Gastrocnemius medialis (tissue), 4 donors: ENCODE measurements at regions not wholly inside any gene's neighbourhood (a gene's known extent, or its start where the extent isn't known, plus 50 kb on each side); places are given as distances from the start of the nearest gene placed in this dataset.

Source experiments
- ATAC-seq, 2 donors: fragments of 150-250 bp; one replicate each; pipeline ENCODE4 v1.9.1; 2016
- DNase-seq, 2 donors: peaks; one replicate each; pipeline ENCODE4 v3.0.0-alpha.2; 2019
- H3K27ac ChIP-seq, 4 donors: fragments of 200-600 bp; sonication (generic); 1 replicate in 1 of 4; 2 replicates in 3 of 4; pipeline ENCODE4 v1.5.1; 2016 to 2018; ENCODE audit warnings: mild to moderate bottlenecking in 2 of 4, moderate library complexity in 1 of 4
- H3K27me3 ChIP-seq, 3 donors: fragments of 200-600 bp; sonication (generic) in 2 of 3; 1 replicate in 1 of 3; 2 replicates in 2 of 3; pipeline versions ENCODE4 v1.5.1 to v1.6.0; 2016 to 2019; ENCODE audit warnings: mild to moderate bottlenecking in 1 of 3, moderate library complexity in 1 of 3
- H3K36me3 ChIP-seq, 2 donors: fragments of 200-600 bp; sonication (generic) in 1 of 2; one replicate each; pipeline ENCODE4 v1.5.1; 2017 to 2018
- H3K4me1 ChIP-seq, 2 donors: fragments of 200-600 bp; sonication (generic) in 1 of 2; one replicate each; pipeline ENCODE4 v1.5.1; 2016 to 2017; ENCODE audit warnings: mild to moderate bottlenecking in 2 of 2
- H3K4me3 ChIP-seq, 4 donors: fragments of 200-600 bp; sonication (generic) in 3 of 4; 1 replicate in 1 of 4; 2 replicates in 3 of 4; pipeline ENCODE4 v1.5.1; 2016 to 2019; ENCODE audit warnings: mild to moderate bottlenecking in 2 of 4
- H3K9me3 ChIP-seq, 3 donors: fragments of 200-600 bp; sonication (generic) in 2 of 3; 1 replicate in 1 of 3; 2 replicates in 2 of 3; pipeline ENCODE4 v1.5.1; 2016 to 2019
- POLR2A ChIP-seq, 2 donors: fragments of 450-650 bp; IDR thresholded peaks; one replicate each; pipeline ENCODE4 v1.6.1; 2017; ENCODE audit warnings: antibody characterized with exemption in 2 of 2, mild to moderate bottlenecking in 2 of 2, moderate library complexity in 2 of 2
- in situ Hi-C, 4 donors: fragments of 200-750 bp; cut with MboI; loops; one replicate each; pipeline versions ENCODE4 v1.15.0 to v1.8.0; 2017; ENCODE audit warnings: low sequenced_read_pairs in 4 of 4
- intact Hi-C: fragments of 100-400 bp; cut with DNase I; formaldehyde crosslinking; loops from one replicate; pipeline ENCODE4 v1.15.1; 2023; ENCODE audit warnings: low total_unique reads
- TF ChIP-seq, protein P1 (sequence below), 5 experiments: fragments of 450-650 bp in 3 of 5; fragments of 200-600 bp in 2 of 5; sonication (generic) in 2 of 5; IDR thresholded peaks in 4 of 5; conservative IDR thresholded peaks in 1 of 5; 1 replicate in 4 of 5; 2 replicates in 1 of 5; pipeline ENCODE4 v1.5.1; 2016 to 2019; ENCODE audit warnings: antibody characterized with exemption in 5 of 5, mild to moderate bottlenecking in 3 of 5, moderate library complexity in 3 of 5

DNA sequence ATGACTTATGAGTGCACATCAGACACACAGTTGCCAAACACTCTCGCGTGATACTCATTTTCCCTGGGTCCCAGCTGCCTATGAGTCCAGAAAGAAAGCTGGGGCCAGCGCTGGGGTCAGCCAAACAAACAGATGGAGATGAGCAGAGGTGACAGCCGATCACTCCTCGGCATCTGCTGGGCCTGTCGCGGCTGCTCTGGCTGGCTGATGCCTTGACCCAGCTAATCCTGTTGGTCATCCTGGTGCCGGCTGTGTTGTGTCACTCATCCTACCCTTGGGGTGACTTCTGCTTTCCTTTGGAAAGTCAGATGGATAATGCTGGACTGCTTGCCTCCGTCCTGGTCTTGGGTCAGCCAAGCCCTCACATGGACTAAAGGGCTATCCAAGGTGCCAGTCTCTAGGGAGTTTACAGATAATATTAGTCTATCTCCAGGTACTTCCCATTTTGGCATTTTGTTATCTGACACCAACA, 105.3 kb upstream of the PDZRN3 start:
- H3K36me3 ChIP-seq, result no peaks in the 10 kb centered on the region
- H3K4me1 ChIP-seq, result peaks cover 34 to 41% of the 10 kb centered on the region in 2 donors
- no peaks in the 10 kb centered on the region for H3K27me3 ChIP-seq
- intact Hi-C loops, result loop anchor here (2.0 to 5.0 kb wide), 3 partner anchors 57 to 105 kb away; partner anchors contain the start of gene PDZRN3
- H3K4me3 ChIP-seq, result no peak overlapping the region
- TF ChIP-seq, protein P1, sequence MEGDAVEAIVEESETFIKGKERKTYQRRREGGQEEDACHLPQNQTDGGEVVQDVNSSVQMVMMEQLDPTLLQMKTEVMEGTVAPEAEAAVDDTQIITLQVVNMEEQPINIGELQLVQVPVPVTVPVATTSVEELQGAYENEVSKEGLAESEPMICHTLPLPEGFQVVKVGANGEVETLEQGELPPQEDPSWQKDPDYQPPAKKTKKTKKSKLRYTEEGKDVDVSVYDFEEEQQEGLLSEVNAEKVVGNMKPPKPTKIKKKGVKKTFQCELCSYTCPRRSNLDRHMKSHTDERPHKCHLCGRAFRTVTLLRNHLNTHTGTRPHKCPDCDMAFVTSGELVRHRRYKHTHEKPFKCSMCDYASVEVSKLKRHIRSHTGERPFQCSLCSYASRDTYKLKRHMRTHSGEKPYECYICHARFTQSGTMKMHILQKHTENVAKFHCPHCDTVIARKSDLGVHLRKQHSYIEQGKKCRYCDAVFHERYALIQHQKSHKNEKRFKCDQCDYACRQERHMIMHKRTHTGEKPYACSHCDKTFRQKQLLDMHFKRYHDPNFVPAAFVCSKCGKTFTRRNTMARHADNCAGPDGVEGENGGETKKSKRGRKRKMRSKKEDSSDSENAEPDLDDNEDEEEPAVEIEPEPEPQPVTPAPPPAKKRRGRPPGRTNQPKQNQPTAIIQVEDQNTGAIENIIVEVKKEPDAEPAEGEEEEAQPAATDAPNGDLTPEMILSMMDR (IDR thresholded peaks at IDR 0.05 in 4 of 5, conservative IDR thresholded peaks at IDR 0.05 in 1 of 5), result no peak
- TF ChIP-seq POLR2A (IDR thresholded peaks at IDR 0.05), result no peak
- in situ Hi-C loops, result loop anchor here in 1 of 4 donors (25.0 kb wide), 1 partner anchor 218 kb away; no protein-coding TSS in a partner anchor
- H3K27ac ChIP-seq, result peak overlapping the region; percentile 54 to 81 (median 74)
- no peaks in the 10 kb centered on the region for H3K9me3 ChIP-seq
- DNase-seq (peak; percentile 83 to 89), ATAC-seq (peak; percentile 88 to 90)

GRCh38 chr3:73727854-73728253, 103.1 kb upstream of the PDZRN3 start:
- Histone ChIP-seq H3K36me3 (no peaks in the 10 kb centered on the region), H3K27me3 (no peaks in the 10 kb centered on the region), H3K4me3 (no peak overlapping the region), H3K4me1 (peaks cover 19 to 27% of the 10 kb centered on the region in 2 donors), H3K27ac (peak overlapping the region; percentile 32 to 54 (median 47)), H3K9me3 (no peaks in the 10 kb centered on the region)
- in situ Hi-C loops, result loop anchor here in 1 of 4 donors (25.0 kb wide), 1 partner anchor 216 kb away; no protein-coding TSS in a partner anchor
- no peak for TF ChIP-seq POLR2A (IDR thresholded peaks at IDR 0.05)
- TF ChIP-seq, protein P1 (IDR thresholded peaks at IDR 0.05 in 4 of 5, conservative IDR thresholded peaks at IDR 0.05 in 1 of 5), result no peak
- intact Hi-C loops, result loop anchor here (5.0 kb wide), 1 partner anchor 59 kb away; no protein-coding TSS in a partner anchor
- ATAC-seq, result no peak
- no peak for DNase-seq

DNA sequence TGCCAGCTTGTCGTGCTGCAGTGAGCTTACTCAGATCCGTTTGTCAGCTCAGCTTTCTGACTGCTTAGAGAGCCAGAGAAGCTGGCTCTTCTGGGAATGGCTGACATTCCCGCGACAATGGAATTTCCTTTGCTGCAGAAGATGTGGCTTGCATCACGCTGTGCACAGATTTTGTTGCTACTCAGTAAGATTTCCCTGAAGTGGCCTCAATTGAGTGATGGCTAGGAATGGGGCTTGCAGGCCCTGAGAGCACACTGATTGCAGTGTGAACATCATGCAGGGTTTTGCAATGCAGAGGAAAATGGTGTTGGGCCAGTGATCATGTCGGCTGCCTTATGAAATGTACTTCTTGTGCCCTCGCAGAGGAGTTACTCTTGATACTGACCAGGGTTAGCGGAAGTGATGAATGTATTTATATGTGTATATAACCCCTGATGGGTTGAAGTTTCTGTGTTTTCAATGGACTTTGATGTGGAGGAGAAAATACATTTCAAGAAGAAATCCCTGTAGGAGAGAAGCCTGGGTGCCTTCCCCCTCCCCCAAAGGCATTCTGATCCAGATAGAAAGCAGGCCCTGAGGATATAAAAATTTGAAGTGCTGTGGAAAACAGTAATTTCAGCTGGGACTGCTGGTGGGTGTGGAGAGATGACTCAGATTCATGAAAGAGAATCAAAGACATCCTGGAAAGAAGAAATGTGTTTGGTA, 102.5 kb upstream of the PDZRN3 start:
- DNase-seq (peak in 1 of 2 donors; percentile 40), ATAC-seq (peak; percentile 46 to 49)
- in situ Hi-C loops, result loop anchor here in 1 of 4 donors (25.0 kb wide), 1 partner anchor 215 kb away; no protein-coding TSS in a partner anchor
- no peaks in the 10 kb centered on the region for H3K9me3 ChIP-seq
- H3K4me3 ChIP-seq, result no peak overlapping the region
- intact Hi-C loops, result loop anchor here (5.0 kb wide), 1 partner anchor 60 kb away; no protein-coding TSS in a partner anchor
- peak overlapping the region; percentile 32 to 54 (median 47) for H3K27ac ChIP-seq
- no peaks in the 10 kb centered on the region for H3K27me3 ChIP-seq
- peaks cover 19 to 27% of the 10 kb centered on the region in 2 donors for H3K4me1 ChIP-seq
- TF ChIP-seq, protein P1 (IDR thresholded peaks at IDR 0.05 in 4 of 5, conservative IDR thresholded peaks at IDR 0.05 in 1 of 5), result no peak
- no peak for TF ChIP-seq POLR2A (IDR thresholded peaks at IDR 0.05)
- no peaks in the 10 kb centered on the region for H3K36me3 ChIP-seq

DNA sequence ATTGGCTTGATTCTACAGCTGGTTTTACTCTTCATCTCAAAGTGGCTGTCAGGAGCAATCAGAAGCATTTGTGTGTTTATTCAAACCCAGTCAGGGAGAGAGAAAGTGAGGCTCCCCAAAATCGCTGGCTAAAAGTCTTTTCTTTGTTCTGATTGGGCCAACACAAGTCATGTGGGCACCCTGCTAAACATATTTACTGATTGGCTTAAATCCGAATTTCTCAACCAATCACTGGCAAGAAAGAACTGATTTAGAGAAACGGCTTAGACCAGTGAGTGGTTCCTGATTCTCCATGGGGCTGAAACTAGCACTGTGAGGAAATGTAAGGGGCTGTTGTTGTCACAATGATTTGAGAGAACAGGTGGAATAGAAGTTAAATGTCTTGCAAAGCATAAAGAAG, 98.9 kb upstream of the PDZRN3 start:
- Histone ChIP-seq H3K27ac (no peak overlapping the region), H3K9me3 (no peaks in the 10 kb centered on the region), H3K4me3 (no peak overlapping the region), H3K4me1 (peaks cover 24 to 31% of the 10 kb centered on the region in 2 donors), H3K27me3 (no peaks in the 10 kb centered on the region), H3K36me3 (no peaks in the 10 kb centered on the region)
- in situ Hi-C loops (no loop called here), intact Hi-C loops (no loop called here)
- no peak for DNase-seq
- TF ChIP-seq, protein P1 (IDR thresholded peaks at IDR 0.05 in 4 of 5, conservative IDR thresholded peaks at IDR 0.05 in 1 of 5), result no peak
- TF ChIP-seq POLR2A (IDR thresholded peaks at IDR 0.05), result no peak
- ATAC-seq, result no peak
